GM12878 (cell line): ENCODE measurements at regions not wholly inside any gene's neighbourhood (a gene's known extent, or its start where the extent isn't known, plus 50 kb on each side); places are given as distances from the start of the nearest gene placed in this dataset.

ENCODE experiments used
- ATAC-seq: fragments of 200-7000 bp; cut with Tn5 transposase; 3 replicates; pipeline ENCODE4 v1.9.1; 2020; ENCODE audit warnings: mild to moderate bottlenecking, moderate library complexity
- BruUV-seq: library from RNA; stranded (reverse); fragments of 400-500 nt; replicated peaks from 2 replicates; lab custom pipeline; 2021; lab: Mats Ljungman, UMichigan
- CTCF ChIA-PET: fragments of 300-600 bp; sonication (Branson Sonifier 250); formaldehyde crosslinking; extraction: SDS; loops from one replicate; lab custom pipeline; 2021; ENCODE audit warnings: inconsistent platforms; lab: Yijun Ruan, JAX
- POLR2A ChIA-PET: fragments of 350-600 bp; formaldehyde crosslinking; extraction: SDS; loops from one replicate; lab custom pipeline; 2021; ENCODE audit warnings: inconsistent platforms; lab: Charles Lee
- RAD21 ChIA-PET: fragments of 300-600 bp; sonication (Branson Sonifier 250); formaldehyde crosslinking; loops from one replicate; lab custom pipeline; 2023; ENCODE audit warnings: antibody characterized with exemption; ENCODE audit not compliant: unreplicated experiment; lab: Charles Lee
- SMC1A ChIA-PET: fragments of 300-600 bp; sonication (Branson Sonifier 250); formaldehyde crosslinking; loops from one replicate; lab custom pipeline; 2023; ENCODE audit not compliant: unreplicated experiment, uncharacterized antibody; lab: Charles Lee
- DNase-seq: peaks from one replicate; pipeline ENCODE4 v3.0.0-alpha.2; 2011; ENCODE audit warnings: low read depth, low spot score
- FAIRE-seq: peaks from 3 replicates; lab custom pipeline; 2011; peaks lifted over from hg19 to GRCh38; lab: Jason Lieb, UNC
- H2AFZ ChIP-seq: 2 replicates; pipeline ENCODE4 v1.6.0; 2011; ENCODE audit warnings: low read depth, low read length, control low read depth; ENCODE audit not compliant: control insufficient read depth
- H3K27ac ChIP-seq: 2 replicates; pipeline ENCODE4 v1.5.1; 2011; ENCODE audit warnings: control low read depth; ENCODE audit not compliant: control insufficient read depth, insufficient read depth
- H3K27me3 ChIP-seq, 2 experiments: replicated peaks in 1 of 2; 2 replicates each; pipeline versions ENCODE4 v1.6.0 to v1.6.1; 2011; ENCODE audit warnings: low read length in 1 of 2; ENCODE audit not compliant: control insufficient read depth in 2 of 2, insufficient read depth in 2 of 2
- H3K36me3 ChIP-seq, 2 experiments: 2 replicates each; pipeline ENCODE4 v1.5.1; 2011; ENCODE audit warnings: low read length in 1 of 2; ENCODE audit not compliant: control insufficient read depth in 2 of 2, insufficient read depth in 2 of 2
- H3K4me1 ChIP-seq: 2 replicates; pipeline ENCODE4 v1.6.1; 2011; ENCODE audit warnings: mild to moderate bottlenecking, low read length, moderate library complexity, mixed read lengths; ENCODE audit not compliant: control insufficient read depth, insufficient read depth
- H3K4me2 ChIP-seq: 2 replicates; pipeline ENCODE4 v1.6.0; 2011; ENCODE audit warnings: control low read depth; ENCODE audit not compliant: control insufficient read depth, insufficient read depth
- H3K4me3 ChIP-seq: fragments of 200-600 bp; sonication (generic); 2 replicates; pipeline ENCODE4 v1.5.1; 2016
- H3K79me2 ChIP-seq: 2 replicates; pipeline ENCODE4 v1.6.0; 2011; ENCODE audit warnings: low read length; ENCODE audit not compliant: control insufficient read depth, insufficient read depth
- H3K9ac ChIP-seq: 2 replicates; pipeline ENCODE4 v1.8.0; 2011; ENCODE audit warnings: low read length, control low read depth, mixed read lengths; ENCODE audit not compliant: control insufficient read depth, insufficient read depth
- H3K9me3 ChIP-seq: replicated peaks from 3 replicates; pipeline ENCODE4 v1.5.1; 2011; ENCODE audit warnings: mild to moderate bottlenecking, low read length; ENCODE audit not compliant: control insufficient read depth, insufficient read depth
- H4K20me1 ChIP-seq: 2 replicates; pipeline ENCODE4 v1.6.0; 2011; ENCODE audit not compliant: control insufficient read depth, insufficient read depth
- BHLHE40 ChIP-seq, 2 experiments: fragments of 450-650 bp in 1 of 2; IDR thresholded peaks; 2 replicates each; pipeline ENCODE4 v1.6.1; 2011 to 2017; ENCODE audit warnings: low read depth in 2 of 2, borderline replicate concordance in 1 of 2, improper control_type of control experiment in 1 of 2, low read length in 1 of 2, mild to moderate bottlenecking in 1 of 2
- CHD2 ChIP-seq: IDR thresholded peaks from 2 replicates; pipeline ENCODE4 v1.6.1; 2011; ENCODE audit warnings: low read depth, low read length, improper control_type of control experiment, borderline replicate concordance
- CHD4 ChIP-seq: fragments of 200-600 bp; sonication (generic); IDR thresholded peaks from 2 replicates; pipeline ENCODE4 v1.6.1; 2016; ENCODE audit warnings: mild to moderate bottlenecking
- DPF2 ChIP-seq: fragments of 450-650 bp; IDR thresholded peaks from 2 replicates; pipeline ENCODE4 v1.6.1; 2017; ENCODE audit warnings: mild to moderate bottlenecking
- E4F1 ChIP-seq: fragments of 450-650 bp; IDR thresholded peaks from 2 replicates; pipeline ENCODE4 v1.6.1; 2018; ENCODE audit warnings: borderline replicate concordance, mild to moderate bottlenecking; ENCODE audit not compliant: partially characterized antibody
- MAX ChIP-seq: IDR thresholded peaks from 2 replicates; pipeline ENCODE4 v1.6.1; 2012; ENCODE audit warnings: low read depth, low read length, improper control_type of control experiment
- NR2C2 ChIP-seq: IDR thresholded peaks from 2 replicates; pipeline ENCODE4 v1.6.1; 2011; ENCODE audit warnings: borderline replicate concordance, low read depth; ENCODE audit not compliant: control insufficient read depth, insufficient read length
- PAX5 ChIP-seq: IDR thresholded peaks from 2 replicates; pipeline ENCODE4 v1.6.1; 2011; ENCODE audit warnings: low read depth, low read length, borderline replicate concordance
- PML ChIP-seq: IDR thresholded peaks from 2 replicates; pipeline ENCODE4 v1.6.1; 2012; ENCODE audit warnings: low read length, inconsistent platforms
- RAD21 ChIP-seq: IDR thresholded peaks from 2 replicates; pipeline ENCODE4 v1.6.1; 2011; ENCODE audit warnings: mild to moderate bottlenecking, low read depth, low read length, moderate library complexity; ENCODE audit not compliant: insufficient read depth
- RCOR1 ChIP-seq: conservative IDR thresholded peaks from 2 replicates; pipeline ENCODE4 v1.6.1; 2012; ENCODE audit warnings: low read depth, low read length, improper control_type of control experiment
- SMARCA5 ChIP-seq: fragments of 450-650 bp; IDR thresholded peaks from 2 replicates; pipeline ENCODE4 v1.6.1; 2017; ENCODE audit warnings: mild to moderate bottlenecking
- SMC3 ChIP-seq: IDR thresholded peaks from 2 replicates; pipeline ENCODE4 v1.6.1; 2011; ENCODE audit warnings: low read length, improper control_type of control experiment, borderline replicate concordance
- STAT3 ChIP-seq: IDR thresholded peaks from 2 replicates; pipeline ENCODE4 v1.6.1; 2011; ENCODE audit warnings: low read depth, low read length, improper control_type of control experiment
- YY1 ChIP-seq: IDR thresholded peaks from 2 replicates; pipeline ENCODE4 v1.6.1; 2011; ENCODE audit warnings: low read depth, mild to moderate bottlenecking, low read length
- WGBS: methylation state at CpG from one replicate; pipeline ENCODE4 v1.1.6; 2016; ENCODE audit warnings: low lambda C conversion rate; ENCODE audit not compliant: insufficient replicate concordance, insufficient coverage; ENCODE audit errors: missing lambda C conversion rate; 5-methylcytosine and 5-hydroxymethylcytosine counted together
- in situ Hi-C: fragments of 300-500 bp; cut with MboI; formaldehyde crosslinking; loops from 9 replicates; pipeline ENCODE4 v1.14.3; 2018; ENCODE audit warnings: mixed read lengths
- intact Hi-C: fragments of 100-400 bp; cut with micrococcal nuclease; formaldehyde crosslinking; loops from one replicate; pipeline ENCODE4 v1.14.2; 2022; ENCODE audit not compliant: unreplicated experiment

- Histone ChIP-seq H3K79me2 (no peaks in the 10 kb centered on the region), H3K4me2 (no peak overlapping the region), H3K27ac (no peak overlapping the region), H3K27me3 (no peaks in the 10 kb centered on the region; a peak in 1 of 4 replicates), H3K4me3 (no peak overlapping the region), H3K36me3 (no peaks in the 10 kb centered on the region), H3K9ac (no peak overlapping the region), H3K9me3 (no peaks in the 10 kb centered on the region), H2AFZ (no peak overlapping the region), H3K4me1 (no peaks in the 10 kb centered on the region), H4K20me1 (no peaks in the 10 kb centered on the region)
- no peak for FAIRE-seq
- CTCF ChIA-PET: no interaction called here
- DNase-seq: no peak
- BruUV-seq: no TSS peak
- in situ Hi-C loops: no loop called here
- SMC1A ChIA-PET: interaction anchor here (0.6 kb wide), 1 partner anchor 78 kb away, joined by 3 read pairs; no protein-coding TSS in a partner anchor
- RAD21 ChIA-PET: no interaction called here
- TF ChIP-seq SMARCA5 (no peak), STAT3 (no peak), RCOR1 (no peak), PAX5 (no peak), DPF2 (no peak), CHD2 (no peak)
- intact Hi-C loops: no loop called here
- 18% methylated on average over 6 of the region's 6 CpGs for WGBS
- ATAC-seq: no peak
- POLR2A ChIA-PET: no interaction called here
Observed at GRCh38 chr3:187454085-187454815, 86.1 kb downstream of the RTP4 start.

GRCh38 chr3:187450431-187451190 is 82.4 kb downstream of the RTP4 start:
- Histone ChIP-seq H3K27me3 (peaks cover 0 to 3% of the 10 kb centered on the region in 2 experiments; a peak in 2 of 4 replicates), H3K9ac (no peak overlapping the region), H3K79me2 (no peaks in the 10 kb centered on the region), H2AFZ (no peak overlapping the region), H3K9me3 (no peaks in the 10 kb centered on the region), H4K20me1 (no peaks in the 10 kb centered on the region), H3K4me2 (no peak overlapping the region), H3K27ac (no peak overlapping the region), H3K4me1 (no peaks in the 10 kb centered on the region), H3K36me3 (no peaks in the 10 kb centered on the region), H3K4me3 (no peak overlapping the region)
- ChIA-PET SMC1A (no interaction called here), CTCF (no interaction called here), RAD21 (no interaction called here), POLR2A (no interaction called here)
- no peak for DNase-seq
- intact Hi-C loops: no loop called here
- no peak for FAIRE-seq
- WGBS: 24% methylated on average over 7 of the region's 7 CpGs
- in situ Hi-C loops: no loop called here
- no TSS peak for BruUV-seq
- no peak for ATAC-seq
- TF ChIP-seq RAD21 (no peak), YY1 (no peak), PML (no peak), MAX (no peak), E4F1 (no peak), CHD4 (no peak), NR2C2 (no peak), SMC3 (no peak), BHLHE40 (IDR thresholded peaks at IDR 0.05; ENCODE audit: borderline replicate concordance in 1 of 2, low read depth in 2 of 2, low read length in 1 of 2) (no peak)
